ENCODE measurements at regions not wholly inside any gene's neighbourhood (a gene's known extent, or its start where the extent isn't known, plus 50 kb on each side); places are given as distances from the start of the nearest gene placed in this dataset.
A peak's percentile ranks its signal among the peaks of the same experiment; 100 is the strongest.

- no peak for DNase-seq
Observed at GRCh38 chr1:30417001-30417700, 306.2 kb downstream of the MATN1 start.

- DNase-seq: no peak
Observed at GRCh38 chr1:30416221-30416820, 307.1 kb downstream of the MATN1 start.

- no peak for DNase-seq
Observed at GRCh38 chr1:30415171-30415940, 308.0 kb downstream of the MATN1 start.

DNA sequence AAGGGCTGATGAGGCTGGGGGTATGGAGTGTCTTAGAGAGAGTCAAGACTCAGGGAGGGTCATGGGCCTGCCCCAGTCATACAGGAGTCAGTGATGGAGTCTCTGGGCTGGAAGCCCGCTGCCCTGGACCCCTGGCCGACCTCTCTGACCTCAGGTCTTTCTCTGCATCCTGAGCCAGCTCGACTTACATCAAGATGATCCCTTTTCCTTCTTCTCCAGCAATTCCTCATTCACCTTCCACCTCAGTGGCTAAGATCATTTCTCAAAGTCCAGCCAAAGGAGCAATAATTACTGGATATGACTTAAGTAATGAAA, 308.6 kb downstream of the MATN1 start:
- no peak for DNase-seq

GRCh38 chr1:30414086-30414850, 309.1 kb downstream of the MATN1 start:
- no peak for DNase-seq

GRCh38 chr1:30413606-30414005, 309.8 kb downstream of the MATN1 start:
- DNase-seq: no peak

DNA sequence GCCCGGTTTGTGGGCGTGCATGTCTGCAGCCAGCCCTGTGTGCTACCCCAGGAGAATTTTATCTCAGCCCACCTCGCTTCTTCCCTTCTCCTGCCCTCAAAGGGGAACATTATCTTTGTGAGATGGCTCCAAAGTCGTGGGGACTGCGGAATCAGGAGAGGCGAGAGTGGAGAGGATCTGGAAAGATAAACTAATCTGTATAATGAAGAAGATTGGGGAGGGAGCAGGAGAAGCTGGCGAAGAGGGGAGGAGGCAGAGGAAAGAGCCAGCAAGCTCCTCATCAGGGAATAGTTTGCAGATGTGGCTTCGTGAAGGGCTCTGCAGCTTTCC, 310.3 kb downstream of the MATN1 start:
- DNase-seq: no peak

- DNase-seq: no peak
Observed at GRCh38 chr1:30412241-30413110, 310.9 kb downstream of the MATN1 start.

DNA sequence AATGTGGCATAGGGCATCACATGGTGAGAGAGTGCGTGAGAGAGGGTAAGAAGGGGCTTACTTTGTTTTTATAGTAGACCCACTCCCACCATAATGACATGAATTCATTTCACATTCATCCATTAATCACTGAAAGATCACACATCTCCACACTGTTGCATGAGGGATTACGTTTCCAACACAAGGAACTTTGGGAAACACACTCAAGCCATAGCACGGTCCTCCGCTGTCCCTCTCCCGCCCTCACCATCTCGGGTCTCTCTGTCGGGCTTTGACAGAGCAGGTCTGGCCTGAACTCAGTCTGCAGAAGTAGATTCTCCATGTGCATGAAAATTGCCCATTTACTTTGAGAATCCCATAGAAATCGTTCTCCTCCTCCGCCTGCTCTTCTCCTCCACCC, 312.2 kb downstream of the MATN1 start:
- no peak for DNase-seq

DNA sequence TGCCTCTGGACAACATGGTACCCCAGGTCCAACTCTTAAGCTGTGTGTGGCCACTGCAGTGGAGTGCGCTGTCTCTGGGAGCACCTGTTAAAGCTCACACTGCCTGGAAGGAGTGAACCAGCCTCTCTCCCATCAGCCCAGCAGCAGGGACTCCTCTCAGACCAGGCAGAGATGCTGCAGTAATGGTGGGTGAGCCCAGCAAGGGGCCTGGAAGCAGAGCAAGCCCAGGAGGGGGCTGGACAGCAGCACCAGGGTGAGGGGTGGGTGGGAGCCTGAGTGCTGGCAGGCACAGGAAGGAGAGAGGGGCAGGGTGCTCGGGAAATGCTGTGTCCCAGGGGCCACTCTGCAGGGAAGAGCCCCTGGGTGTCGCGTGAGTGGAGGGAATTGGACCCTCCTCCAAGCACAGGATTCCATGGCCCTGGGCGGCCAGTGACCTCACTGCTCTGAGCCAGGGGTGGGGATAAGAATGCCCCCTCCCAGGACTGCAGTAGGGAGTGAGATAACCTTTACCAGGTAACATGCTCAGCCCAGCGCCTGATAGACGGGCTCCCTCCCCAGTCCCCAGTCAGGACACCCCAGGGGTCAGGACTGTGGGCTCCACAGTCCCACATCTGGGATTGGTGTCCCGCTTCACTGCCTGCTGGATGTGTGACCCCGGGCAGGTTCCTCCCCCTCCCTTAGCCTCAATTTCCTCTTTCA, 313.1 kb downstream of the MATN1 start:
- DNase-seq: no peak

DNA sequence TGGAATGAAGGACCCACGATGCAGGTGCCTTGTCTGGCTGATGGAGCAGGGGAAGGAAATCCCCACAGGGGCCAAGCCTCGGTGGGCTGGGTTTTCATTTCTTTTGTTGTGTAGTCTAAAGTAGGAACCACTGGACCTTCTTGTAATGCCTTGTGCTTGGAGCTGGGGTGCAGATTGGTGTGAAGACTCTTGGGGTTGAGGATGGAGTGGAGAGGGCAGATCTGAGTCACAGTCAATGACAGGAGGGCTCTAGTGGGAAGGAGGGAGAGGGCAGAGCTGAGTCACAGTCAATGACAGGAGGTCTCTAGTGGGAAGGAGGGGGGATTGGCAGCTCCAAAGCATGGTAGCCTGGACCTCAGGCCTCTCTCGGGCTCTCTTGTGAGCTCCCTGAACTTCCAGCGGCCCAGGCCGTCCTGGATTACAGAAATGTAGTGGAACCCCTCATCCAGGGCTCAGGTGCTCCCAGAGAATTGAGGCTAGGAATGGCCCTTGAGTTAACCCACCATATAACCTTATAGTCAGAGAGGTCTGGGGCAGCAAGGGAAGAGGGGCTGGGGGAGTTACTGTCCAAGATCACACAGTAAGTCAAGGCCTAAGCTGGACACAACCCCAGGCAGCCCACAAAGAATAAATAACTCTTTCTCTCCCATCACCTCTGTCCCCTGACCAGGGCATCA, 313.8 kb downstream of the MATN1 start:
- no peak for DNase-seq

- no peak for DNase-seq
Observed at GRCh38 chr1:30407865-30408580, 315.4 kb downstream of the MATN1 start.

- peak in 2 of 3 experiments; percentile 19 to 23 for DNase-seq
Observed at GRCh38 chr1:30406996-30407864, 316.2 kb downstream of the MATN1 start.

DNA sequence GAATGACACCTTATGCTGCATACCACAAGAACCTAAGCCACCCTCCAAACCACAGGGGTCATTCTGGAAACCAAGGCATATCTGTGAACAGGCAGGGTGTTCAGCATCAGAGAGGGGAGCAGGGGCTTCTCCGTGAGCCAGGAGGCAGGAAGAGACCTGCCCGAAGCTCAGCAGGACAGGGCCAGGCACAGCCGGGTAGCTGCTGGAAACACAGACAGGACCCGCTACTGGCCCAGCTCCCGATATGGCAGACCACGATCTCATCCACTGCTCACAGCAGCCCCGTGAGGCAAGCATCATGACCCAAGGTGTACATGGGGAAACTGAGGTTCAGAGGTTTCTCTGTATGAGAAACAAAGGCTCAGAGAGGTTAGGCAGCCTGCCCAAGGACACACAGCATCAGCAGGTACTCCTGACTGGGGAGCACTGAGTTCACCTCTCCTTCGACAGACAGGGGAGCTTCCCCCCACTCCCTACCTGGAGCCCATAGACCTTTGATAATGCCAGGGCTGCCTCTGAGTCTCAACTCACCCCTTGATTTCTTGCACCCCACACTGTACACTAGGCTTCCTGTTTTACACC, 317.7 kb downstream of the MATN1 start:
- DNase-seq: no peak

- no peak for DNase-seq
Observed at GRCh38 chr1:30405081-30405480, 318.3 kb downstream of the MATN1 start.

- DNase-seq: no peak
Observed at GRCh38 chr1:30404341-30404740, 319.0 kb downstream of the MATN1 start.

- DNase-seq: no peak
Observed at GRCh38 chr1:30403726-30404125, 319.7 kb downstream of the MATN1 start.

- no peak for DNase-seq
Observed at GRCh38 chr1:30403061-30403645, 320.2 kb downstream of the MATN1 start.

GRCh38 chr1:30402031-30402430, 321.4 kb downstream of the MATN1 start:
- no peak for DNase-seq

Measured in NCI-H1417 (cell line).